ENCODE measurements at regions not wholly inside any gene's neighbourhood (a gene's known extent, or its start where the extent isn't known, plus 50 kb on each side); places are given as distances from the start of the nearest gene placed in this dataset.

- DNase-seq = no peak
- no peaks in the 10 kb centered on the region for H3K4me1 ChIP-seq (ENCODE audit: control insufficient read depth in 5 of 5, insufficient read depth in 5 of 5, low read length in 5 of 5)
- peaks cover 0 to 2% (median 0%) of the 10 kb centered on the region in 4 donors for H3K9me3 ChIP-seq (ENCODE audit: control insufficient read depth in 4 of 4, insufficient read depth in 3 of 4, low read length in 3 of 4)
- H3K27me3 ChIP-seq (ENCODE audit: control insufficient read depth in 3 of 3, insufficient read depth in 3 of 3, low read length in 2 of 3) = no peaks in the 10 kb centered on the region
- WGBS, 2 donors = 78 to 83% methylated on average over 4 of the region's 4 CpGs
- H3K36me3 ChIP-seq (ENCODE audit: control insufficient read depth in 4 of 4, insufficient read depth in 4 of 4, low read length in 4 of 4) = no peaks in the 10 kb centered on the region
- H3K4me3 ChIP-seq = no peak overlapping the region
- H3K27ac ChIP-seq (ENCODE audit: low read depth in 1 of 2, low read length in 1 of 2) = no peak overlapping the region
- no peak for TF ChIP-seq CTCF (IDR thresholded peaks at IDR 0.05; ENCODE audit: control extremely low read depth, extremely low read depth)
- no peak for ATAC-seq (ENCODE audit: insufficient read depth, low FRiP score)
- no peak overlapping the region for H3K9ac ChIP-seq (ENCODE audit: insufficient read depth in 1 of 2, low read length in 2 of 2)
Measured at GRCh38 chr1:222195857-222196256, 352.0 kb downstream of the HHIPL2 start.

- ATAC-seq (ENCODE audit: insufficient read depth, low FRiP score) = no peak
- no peaks in the 10 kb centered on the region for H3K36me3 ChIP-seq (ENCODE audit: control insufficient read depth in 4 of 4, insufficient read depth in 4 of 4, low read length in 4 of 4)
- DNase-seq = no peak
- no peak overlapping the region for H3K9ac ChIP-seq (ENCODE audit: insufficient read depth in 1 of 2, low read length in 2 of 2)
- peaks cover 0 to 5% (median 0%) of the 10 kb centered on the region in 3 donors for H3K27me3 ChIP-seq (ENCODE audit: control insufficient read depth in 3 of 3, insufficient read depth in 3 of 3, low read length in 2 of 3)
- H3K4me3 ChIP-seq = no peak overlapping the region
- H3K9me3 ChIP-seq (ENCODE audit: control insufficient read depth in 4 of 4, insufficient read depth in 3 of 4, low read length in 3 of 4) = peaks cover 0 to 3% (median 0%) of the 10 kb centered on the region in 4 donors
- no peak overlapping the region for H3K27ac ChIP-seq (ENCODE audit: low read depth in 1 of 2, low read length in 1 of 2)
- no peaks in the 10 kb centered on the region for H3K4me1 ChIP-seq (ENCODE audit: control insufficient read depth in 5 of 5, insufficient read depth in 5 of 5, low read length in 5 of 5)
- WGBS, 2 donors = 2 to 97% methylated on average over 1 of the region's 1 CpG
- TF ChIP-seq CTCF (IDR thresholded peaks at IDR 0.05; ENCODE audit: control extremely low read depth, extremely low read depth) = no peak
Measured at GRCh38 chr1:222189218-222189617, 358.7 kb downstream of the HHIPL2 start.

- 85 to 95% methylated on average over 6 of the region's 6 CpGs for WGBS, 2 donors
Measured at GRCh38 chr1:222187566-222188332, 360.2 kb downstream of the HHIPL2 start.

More at GRCh38 chr1:222187566-222188332, 360.2 kb downstream of the HHIPL2 start:
- Histone ChIP-seq H3K4me3 (no peak overlapping the region), H3K4me1 (ENCODE audit: control insufficient read depth in 5 of 5, insufficient read depth in 5 of 5, low read length in 5 of 5) (no peaks in the 10 kb centered on the region), H3K27ac (ENCODE audit: low read depth in 1 of 2, low read length in 1 of 2) (no peak overlapping the region), H3K36me3 (ENCODE audit: control insufficient read depth in 4 of 4, insufficient read depth in 4 of 4, low read length in 4 of 4) (no peaks in the 10 kb centered on the region), H3K9me3 (ENCODE audit: control insufficient read depth in 4 of 4, insufficient read depth in 3 of 4, low read length in 3 of 4) (peaks cover 0 to 3% (median 0%) of the 10 kb centered on the region in 4 donors), H3K27me3 (ENCODE audit: control insufficient read depth in 3 of 3, insufficient read depth in 3 of 3, low read length in 2 of 3) (peaks cover 0 to 5% (median 0%) of the 10 kb centered on the region in 3 donors), H3K9ac (ENCODE audit: insufficient read depth in 1 of 2, low read length in 2 of 2) (no peak overlapping the region)
- DNase-seq = no peak
- no peak for ATAC-seq (ENCODE audit: insufficient read depth, low FRiP score)
- no peak for TF ChIP-seq CTCF (IDR thresholded peaks at IDR 0.05; ENCODE audit: control extremely low read depth, extremely low read depth)

Measured in lung (tissue), 11 donors.